T-helper 1 cell treated with Interleukin-12 subunit alpha and Interleukin-12 subunit beta and Interleukin-4 antibody, amounts not matched to agents 30 μg/mL and 1 μg/mL, for 36 hours (primary cell): ENCODE measurements at regions not wholly inside any gene's neighbourhood (a gene's known extent, or its start where the extent isn't known, plus 50 kb on each side); places are given as distances from the start of the nearest gene placed in this dataset.
"Not testable (repeated sequence)": the region's sequence is repeated elsewhere in the genome, so short reads cannot be mapped to it uniquely, and the experiment has no call there.

Source experiments
- H3K27ac Mint-ChIP-seq: one replicate; pipeline ENCODE4 v1.8.0; 2021; ENCODE audit warnings: mild to moderate bottlenecking, mixed read lengths
- H3K27me3 Mint-ChIP-seq: one replicate; pipeline ENCODE4 v1.8.0; 2021; ENCODE audit warnings: low read depth, mixed read lengths
- H3K36me3 Mint-ChIP-seq: one replicate; pipeline ENCODE4 v1.8.0; 2021; ENCODE audit warnings: low read depth, mixed read lengths
- H3K4me1 Mint-ChIP-seq: one replicate; pipeline ENCODE4 v1.8.0; 2021; ENCODE audit warnings: low read depth, mixed read lengths
- H3K4me3 Mint-ChIP-seq: one replicate; pipeline ENCODE4 v1.8.0; 2021; ENCODE audit warnings: mild to moderate bottlenecking, moderate library complexity, mixed read lengths
- H3K9me3 Mint-ChIP-seq: one replicate; pipeline ENCODE4 v1.8.0; 2021; ENCODE audit warnings: mixed read lengths

GRCh38 chr2:12616456-12617156 is 100.1 kb upstream of the TRIB2 start:
- H3K27me3 Mint-ChIP-seq = no peaks in the 10 kb centered on the region
- no peaks in the 10 kb centered on the region for H3K9me3 Mint-ChIP-seq
- H3K4me1 Mint-ChIP-seq = peaks cover 18% of the 10 kb centered on the region
- no peak overlapping the region for H3K27ac Mint-ChIP-seq
- H3K36me3 Mint-ChIP-seq = peaks cover 4% of the 10 kb centered on the region
- H3K4me3 Mint-ChIP-seq = no peak overlapping the region

- Mint-ChIP-seq H3K27ac (no peak overlapping the region), H3K4me3 (no peak overlapping the region), H3K27me3 (no peaks in the 10 kb centered on the region), H3K4me1 (peaks cover 18% of the 10 kb centered on the region), H3K9me3 (no peaks in the 10 kb centered on the region), H3K36me3 (peaks cover 4% of the 10 kb centered on the region)
Measured at GRCh38 chr2:12617366-12617765, 99.4 kb upstream of the TRIB2 start.

GRCh38 chr2:12617853-12618252 is 98.9 kb upstream of the TRIB2 start:
- no peaks in the 10 kb centered on the region for H3K9me3 Mint-ChIP-seq
- no peak overlapping the region for H3K27ac Mint-ChIP-seq
- H3K36me3 Mint-ChIP-seq = peaks cover 4% of the 10 kb centered on the region
- H3K4me3 Mint-ChIP-seq = no peak overlapping the region
- H3K4me1 Mint-ChIP-seq = peaks cover 18% of the 10 kb centered on the region
- no peaks in the 10 kb centered on the region for H3K27me3 Mint-ChIP-seq

GRCh38 chr2:12618576-12618975 is 98.2 kb upstream of the TRIB2 start:
- Mint-ChIP-seq H3K36me3 (peaks cover 4% of the 10 kb centered on the region), H3K27me3 (no peaks in the 10 kb centered on the region), H3K4me3 (no peak overlapping the region), H3K9me3 (no peaks in the 10 kb centered on the region), H3K4me1 (peaks cover 16% of the 10 kb centered on the region), H3K27ac (no peak overlapping the region)

- Mint-ChIP-seq H3K27ac (no peak overlapping the region), H3K4me3 (no peak overlapping the region), H3K36me3 (peaks cover 4% of the 10 kb centered on the region), H3K27me3 (no peaks in the 10 kb centered on the region), H3K9me3 (no peaks in the 10 kb centered on the region), H3K4me1 (peaks cover 15% of the 10 kb centered on the region)
Measured at GRCh38 chr2:12619975-12620374, 96.8 kb upstream of the TRIB2 start.

GRCh38 chr2:12620759-12621158 is 96.0 kb upstream of the TRIB2 start:
- H3K27ac Mint-ChIP-seq = no peak overlapping the region
- H3K4me1 Mint-ChIP-seq = peaks cover 12% of the 10 kb centered on the region
- H3K9me3 Mint-ChIP-seq = no peaks in the 10 kb centered on the region
- no peak overlapping the region for H3K4me3 Mint-ChIP-seq
- no peaks in the 10 kb centered on the region for H3K27me3 Mint-ChIP-seq
- H3K36me3 Mint-ChIP-seq = peaks cover 4% of the 10 kb centered on the region

GRCh38 chr2:12623051-12623450 is 93.7 kb upstream of the TRIB2 start:
- no peak overlapping the region for H3K27ac Mint-ChIP-seq
- no peak overlapping the region for H3K4me3 Mint-ChIP-seq
- H3K9me3 Mint-ChIP-seq = no peaks in the 10 kb centered on the region
- H3K36me3 Mint-ChIP-seq = peaks cover under 1% of the 10 kb centered on the region
- peaks cover 12% of the 10 kb centered on the region for H3K4me1 Mint-ChIP-seq
- no peaks in the 10 kb centered on the region for H3K27me3 Mint-ChIP-seq

GRCh38 chr2:12624384-12624783 is 92.4 kb upstream of the TRIB2 start:
- Mint-ChIP-seq H3K27ac (no peak overlapping the region), H3K9me3 (no peaks in the 10 kb centered on the region), H3K27me3 (no peaks in the 10 kb centered on the region), H3K36me3 (no peaks in the 10 kb centered on the region), H3K4me1 (peaks cover 14% of the 10 kb centered on the region), H3K4me3 (no peak overlapping the region)

- peaks cover 14% of the 10 kb centered on the region for H3K4me1 Mint-ChIP-seq
- H3K9me3 Mint-ChIP-seq = no peaks in the 10 kb centered on the region
- no peaks in the 10 kb centered on the region for H3K36me3 Mint-ChIP-seq
- no peaks in the 10 kb centered on the region for H3K27me3 Mint-ChIP-seq
- no peak overlapping the region for H3K27ac Mint-ChIP-seq
- H3K4me3 Mint-ChIP-seq = no peak overlapping the region
Measured at GRCh38 chr2:12624905-12625598, 91.7 kb upstream of the TRIB2 start.

- not testable (repeated sequence) for H3K4me3 Mint-ChIP-seq, H3K4me1 Mint-ChIP-seq, H3K27ac Mint-ChIP-seq, H3K36me3 Mint-ChIP-seq, H3K27me3 Mint-ChIP-seq, H3K9me3 Mint-ChIP-seq
Measured at GRCh38 chr2:12628541-12628940, 88.2 kb upstream of the TRIB2 start.

- no peak overlapping the region for H3K27ac Mint-ChIP-seq
- peaks cover 21% of the 10 kb centered on the region for H3K4me1 Mint-ChIP-seq
- no peaks in the 10 kb centered on the region for H3K9me3 Mint-ChIP-seq
- H3K36me3 Mint-ChIP-seq = no peaks in the 10 kb centered on the region
- H3K27me3 Mint-ChIP-seq = no peaks in the 10 kb centered on the region
- no peak overlapping the region for H3K4me3 Mint-ChIP-seq
Measured at GRCh38 chr2:12636837-12637581, 79.7 kb upstream of the TRIB2 start.

- H3K4me3 Mint-ChIP-seq = no peak overlapping the region
- peaks cover 21% of the 10 kb centered on the region for H3K4me1 Mint-ChIP-seq
- H3K27ac Mint-ChIP-seq = no peak overlapping the region
- H3K36me3 Mint-ChIP-seq = no peaks in the 10 kb centered on the region
- no peaks in the 10 kb centered on the region for H3K9me3 Mint-ChIP-seq
- no peaks in the 10 kb centered on the region for H3K27me3 Mint-ChIP-seq
Measured at GRCh38 chr2:12637754-12638153, 79.0 kb upstream of the TRIB2 start.

- Mint-ChIP-seq H3K36me3 (no peaks in the 10 kb centered on the region), H3K27me3 (peaks cover 8% of the 10 kb centered on the region), H3K4me3 (no peak overlapping the region), H3K4me1 (peaks cover 10% of the 10 kb centered on the region), H3K27ac (no peak overlapping the region), H3K9me3 (peaks cover 12% of the 10 kb centered on the region)
Measured at GRCh38 chr2:12641441-12641840, 75.3 kb upstream of the TRIB2 start.

GRCh38 chr2:12642332-12642731 is 74.4 kb upstream of the TRIB2 start:
- H3K27ac Mint-ChIP-seq = no peak overlapping the region
- peaks cover 16% of the 10 kb centered on the region for H3K9me3 Mint-ChIP-seq
- H3K4me3 Mint-ChIP-seq = no peak overlapping the region
- peaks cover 2% of the 10 kb centered on the region for H3K4me1 Mint-ChIP-seq
- no peaks in the 10 kb centered on the region for H3K36me3 Mint-ChIP-seq
- peaks cover 13% of the 10 kb centered on the region for H3K27me3 Mint-ChIP-seq

- peaks cover 16% of the 10 kb centered on the region for H3K27me3 Mint-ChIP-seq
- H3K27ac Mint-ChIP-seq = no peak overlapping the region
Measured at GRCh38 chr2:12642859-12643258, 73.9 kb upstream of the TRIB2 start.

More at GRCh38 chr2:12642859-12643258, 73.9 kb upstream of the TRIB2 start:
- Mint-ChIP-seq H3K9me3 (peaks cover 16% of the 10 kb centered on the region), H3K4me3 (no peak overlapping the region), H3K36me3 (no peaks in the 10 kb centered on the region), H3K4me1 (peaks cover 2% of the 10 kb centered on the region)
